ENCODE measurements at regions not wholly inside any gene's neighbourhood (a gene's known extent, or its start where the extent isn't known, plus 50 kb on each side); places are given as distances from the start of the nearest gene placed in this dataset.

GRCh38 chr12:34625116-34625515 lies 602.8 kb downstream of the ALG10 start:
- TF ChIP-seq POLR2A (IDR thresholded peaks at IDR 0.05) = no peak
- TF ChIP-seq EP300 (IDR thresholded peaks at IDR 0.05) = no peak
- no peak for TF ChIP-seq CTCF (IDR thresholded peaks at IDR 0.05)

All from suprapubic skin (tissue), 3 donors.